ENCODE measurements at regions not wholly inside any gene's neighbourhood (a gene's known extent, or its start where the extent isn't known, plus 50 kb on each side); places are given as distances from the start of the nearest gene placed in this dataset.

DNA sequence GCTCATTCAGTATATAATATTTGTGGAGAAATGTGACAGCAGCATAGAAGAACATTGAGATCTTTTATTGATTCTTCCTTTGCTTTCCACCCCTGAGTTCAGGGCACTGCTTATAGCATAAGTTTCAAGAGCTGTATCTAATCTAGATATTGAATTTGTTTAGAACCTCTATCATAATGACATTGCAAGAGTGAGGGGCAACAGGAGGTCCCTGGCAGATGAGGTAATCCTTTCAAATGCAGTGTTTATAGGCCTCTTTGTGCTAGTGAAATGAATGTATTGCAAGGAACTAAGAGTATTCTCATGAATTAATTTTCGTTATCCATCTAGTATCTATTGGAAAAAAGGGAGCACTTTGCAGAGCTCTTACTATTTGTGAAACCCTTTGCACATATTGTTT lies 167.2 kb upstream of the FERD3L start:
- DNase-seq (no peak), ATAC-seq (no peak)
- H3K4me1 ChIP-seq (ENCODE audit: low read depth): no peaks in the 10 kb centered on the region
- no peaks in the 10 kb centered on the region for H3K36me3 ChIP-seq (ENCODE audit: low read depth)
- H3K9me3 ChIP-seq: peaks cover 5% of the 10 kb centered on the region
- H3K4me3 ChIP-seq: no peak overlapping the region
- intact Hi-C loops (cut with DNase I, micrococcal nuclease): no loop called here
- no peak for TF ChIP-seq CTCF (IDR thresholded peaks at IDR 0.05)

DNA sequence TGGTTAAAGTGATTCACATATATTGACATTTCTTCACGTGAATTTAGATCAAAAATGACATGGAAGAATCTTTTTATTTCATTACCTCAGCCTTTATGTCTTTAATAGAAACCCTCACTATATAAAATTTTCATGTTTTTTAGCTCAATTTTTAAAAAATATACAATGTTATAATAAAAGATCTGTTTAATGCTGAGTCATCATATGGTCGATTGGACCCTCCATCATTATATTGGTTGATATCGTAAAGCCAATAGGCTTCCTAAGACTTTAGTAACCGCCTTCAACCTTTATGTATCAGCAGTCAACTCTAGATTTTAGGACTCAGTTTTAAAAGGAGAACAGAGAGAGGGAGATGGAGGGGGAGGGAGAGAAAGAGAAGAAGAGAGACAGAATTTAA lies 162.3 kb upstream of the FERD3L start:
- Histone ChIP-seq H3K4me3 (no peak overlapping the region), H3K36me3 (ENCODE audit: low read depth) (no peaks in the 10 kb centered on the region), H3K4me1 (ENCODE audit: low read depth) (no peaks in the 10 kb centered on the region), H3K9me3 (peaks cover 15% of the 10 kb centered on the region)
- no peak for TF ChIP-seq CTCF (IDR thresholded peaks at IDR 0.05)
- ATAC-seq (no peak), DNase-seq (no peak)
- intact Hi-C loops (cut with DNase I, micrococcal nuclease): no loop called here

DNA sequence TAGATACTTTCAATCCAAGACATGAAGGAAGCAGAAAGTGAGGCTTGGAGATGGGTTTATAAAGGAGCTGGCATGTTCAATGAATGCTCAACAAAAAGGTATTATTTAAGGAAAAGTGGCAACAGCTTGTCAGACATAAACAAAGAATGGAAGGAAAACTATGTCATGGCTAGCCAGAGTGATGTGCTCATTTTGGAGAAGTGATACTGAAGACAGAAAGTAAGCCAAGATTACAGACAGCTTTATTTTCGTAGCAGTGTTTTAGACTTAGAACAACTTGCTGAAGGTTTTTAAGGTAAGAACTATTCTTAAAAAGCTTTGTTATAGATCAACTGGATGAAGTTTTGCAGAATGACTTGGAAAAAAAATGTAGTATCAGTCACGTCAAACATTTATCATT lies 160.5 kb upstream of the FERD3L start:
- DNase-seq (no peak), ATAC-seq (no peak)
- no peak for TF ChIP-seq CTCF (IDR thresholded peaks at IDR 0.05)
- no peaks in the 10 kb centered on the region for H3K36me3 ChIP-seq (ENCODE audit: low read depth)
- intact Hi-C loops (cut with DNase I, micrococcal nuclease): no loop called here
- H3K9me3 ChIP-seq: peaks cover 15% of the 10 kb centered on the region
- no peak overlapping the region for H3K4me3 ChIP-seq
- no peaks in the 10 kb centered on the region for H3K4me1 ChIP-seq (ENCODE audit: low read depth)

DNA sequence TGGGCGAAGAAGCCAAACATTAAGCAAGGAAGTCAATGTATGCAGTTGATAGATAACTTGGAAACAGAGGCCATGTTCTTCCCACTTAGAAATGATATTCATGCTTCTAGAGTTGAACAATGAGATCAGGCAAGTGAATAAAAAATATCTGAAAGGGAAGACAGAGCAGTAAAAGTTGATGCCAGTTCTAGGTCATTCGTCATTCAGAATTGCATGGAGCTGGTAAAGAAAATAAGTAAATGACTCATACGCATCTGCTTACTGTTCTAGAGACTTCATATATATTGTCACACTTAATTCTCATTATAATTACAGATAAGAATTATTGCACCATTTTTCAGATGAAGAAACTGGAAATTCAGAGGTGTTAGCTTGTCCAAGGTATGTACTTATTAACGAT lies 158.9 kb upstream of the FERD3L start:
- no peak for ATAC-seq

GRCh38 chr7:19302731-19303130 lies 157.5 kb upstream of the FERD3L start:
- ATAC-seq: no peak
- H3K9me3 ChIP-seq: peaks cover 17% of the 10 kb centered on the region
- intact Hi-C loops (cut with DNase I, micrococcal nuclease): no loop called here
- no peak overlapping the region for H3K4me3 ChIP-seq
- DNase-seq: no peak
- no peaks in the 10 kb centered on the region for H3K36me3 ChIP-seq (ENCODE audit: low read depth)
- no peaks in the 10 kb centered on the region for H3K4me1 ChIP-seq (ENCODE audit: low read depth)
- TF ChIP-seq CTCF (IDR thresholded peaks at IDR 0.05): no peak

More for the DNA sequence above, 158.9 kb upstream of the FERD3L start:
- DNase-seq: no peak
- TF ChIP-seq CTCF (IDR thresholded peaks at IDR 0.05): no peak
- Histone ChIP-seq H3K4me3 (no peak overlapping the region), H3K36me3 (ENCODE audit: low read depth) (no peaks in the 10 kb centered on the region), H3K4me1 (ENCODE audit: low read depth) (no peaks in the 10 kb centered on the region), H3K9me3 (peaks cover 18% of the 10 kb centered on the region)
- intact Hi-C loops (cut with DNase I, micrococcal nuclease): no loop called here

GRCh38 chr7:19296617-19297016 lies 151.4 kb upstream of the FERD3L start:
- ATAC-seq: no peak
- no peaks in the 10 kb centered on the region for H3K36me3 ChIP-seq (ENCODE audit: low read depth)
- DNase-seq: no peak
- H3K9me3 ChIP-seq: peaks cover 21% of the 10 kb centered on the region
- no peak for TF ChIP-seq CTCF (IDR thresholded peaks at IDR 0.05)
- intact Hi-C loops (cut with DNase I, micrococcal nuclease): no loop called here
- H3K4me3 ChIP-seq: no peak overlapping the region
- H3K4me1 ChIP-seq (ENCODE audit: low read depth): no peaks in the 10 kb centered on the region
